ENCODE measurements at regions not wholly inside any gene's neighbourhood (a gene's known extent, or its start where the extent isn't known, plus 50 kb on each side); places are given as distances from the start of the nearest gene placed in this dataset.

GRCh38 chr11:111194860-111195568 lies 50.5 kb upstream of the POU2AF2 start:
- TF ChIP-seq EP300 (IDR thresholded peaks at IDR 0.05), result no peak
- TF ChIP-seq POLR2A (IDR thresholded peaks at IDR 0.05), result no peak
- TF ChIP-seq CTCF (IDR thresholded peaks at IDR 0.05), result no peak
- no peaks in the 10 kb centered on the region for H3K4me1 ChIP-seq (ENCODE audit: insufficient read depth)
- DNase-seq, result no peak
- intact Hi-C loops (cut with DNase I), result no loop called here
- 70 to 77% (median 70%) methylated on average over 2 of the region's 2 CpGs for WGBS, 3 donors
- H3K4me3 ChIP-seq, result no peak overlapping the region
- no peaks in the 10 kb centered on the region for H3K27me3 ChIP-seq
- no peaks in the 10 kb centered on the region for H3K36me3 ChIP-seq
- H3K9me3 ChIP-seq, result no peaks in the 10 kb centered on the region
- no peak overlapping the region for H3K27ac ChIP-seq

GRCh38 chr11:111193924-111194490 lies 51.5 kb upstream of the POU2AF2 start:
- Histone ChIP-seq H3K4me3 (no peak overlapping the region), H3K27me3 (no peaks in the 10 kb centered on the region), H3K4me1 (ENCODE audit: insufficient read depth) (no peaks in the 10 kb centered on the region), H3K36me3 (no peaks in the 10 kb centered on the region), H3K9me3 (no peaks in the 10 kb centered on the region), H3K27ac (no peak overlapping the region)
- WGBS, 3 donors, result 88 to 96% (median 92%) methylated on average over 1 of the region's 1 CpG
- intact Hi-C loops (cut with DNase I), result no loop called here
- no peak for TF ChIP-seq EP300 (IDR thresholded peaks at IDR 0.05)
- TF ChIP-seq POLR2A (IDR thresholded peaks at IDR 0.05), result no peak
- TF ChIP-seq CTCF (IDR thresholded peaks at IDR 0.05), result no peak
- no peak for DNase-seq

GRCh38 chr11:111189466-111189865 lies 56.1 kb upstream of the POU2AF2 start:
- no peaks in the 10 kb centered on the region for H3K9me3 ChIP-seq
- H3K27ac ChIP-seq, result no peak overlapping the region
- no peaks in the 10 kb centered on the region for H3K27me3 ChIP-seq
- TF ChIP-seq POLR2A (IDR thresholded peaks at IDR 0.05) (no peak), CTCF (IDR thresholded peaks at IDR 0.05) (no peak), EP300 (IDR thresholded peaks at IDR 0.05) (no peak)
- no peaks in the 10 kb centered on the region for H3K36me3 ChIP-seq
- intact Hi-C loops (cut with DNase I), result no loop called here
- H3K4me1 ChIP-seq (ENCODE audit: insufficient read depth), result no peaks in the 10 kb centered on the region
- WGBS, 3 donors, result 55 to 65% (median 64%) methylated on average over 2 of the region's 2 CpGs
- DNase-seq, result no peak
- H3K4me3 ChIP-seq, result no peak overlapping the region

GRCh38 chr11:111186308-111186915 lies 59.1 kb upstream of the POU2AF2 start:
- TF ChIP-seq CTCF (IDR thresholded peaks at IDR 0.05) (no peak), EP300 (IDR thresholded peaks at IDR 0.05) (no peak), POLR2A (IDR thresholded peaks at IDR 0.05) (no peak)
- intact Hi-C loops (cut with DNase I), result no loop called here
- WGBS, 3 donors, result 26 to 38% (median 36%) methylated on average over 3 of the region's 3 CpGs

More at GRCh38 chr11:111186308-111186915, 59.1 kb upstream of the POU2AF2 start:
- no peaks in the 10 kb centered on the region for H3K27me3 ChIP-seq
- H3K27ac ChIP-seq, result no peak overlapping the region
- no peaks in the 10 kb centered on the region for H3K4me1 ChIP-seq (ENCODE audit: insufficient read depth)
- H3K36me3 ChIP-seq, result no peaks in the 10 kb centered on the region
- no peaks in the 10 kb centered on the region for H3K9me3 ChIP-seq
- DNase-seq, result no peak
- H3K4me3 ChIP-seq, result no peak overlapping the region
